Keratinocyte (primary cell): ENCODE measurements at regions not wholly inside any gene's neighbourhood (a gene's known extent, or its start where the extent isn't known, plus 50 kb on each side); places are given as distances from the start of the nearest gene placed in this dataset.

Experiments used
- DNase-seq: peaks from one replicate; pipeline ENCODE4 v3.0.0-alpha.2; 2011; ENCODE audit warnings: low read depth, missing footprints, low spot score
- FAIRE-seq: peaks from 2 replicates; lab custom pipeline; 2011; peaks lifted over from hg19 to GRCh38; lab: Jason Lieb, UNC
- H2AFZ ChIP-seq: 2 replicates; pipeline ENCODE4 v1.6.0; 2012; ENCODE audit warnings: low read length, control low read depth, inconsistent platforms; ENCODE audit not compliant: control insufficient read depth
- H3K27ac ChIP-seq: 2 replicates; pipeline ENCODE4 v1.5.1; 2011; ENCODE audit warnings: low read length; ENCODE audit not compliant: control insufficient read depth, insufficient read depth
- H3K27me3 ChIP-seq: 3 replicates; pipeline ENCODE4 v1.6.0; 2011; ENCODE audit warnings: low read length; ENCODE audit not compliant: control insufficient read depth, insufficient read depth; ENCODE audit errors: extremely low read depth
- H3K36me3 ChIP-seq, 2 experiments: 2 replicates in 1 of 2; 3 replicates in 1 of 2; pipeline ENCODE4 v1.5.1; 2011; ENCODE audit warnings: low read length in 2 of 2, mild to moderate bottlenecking in 1 of 2; ENCODE audit not compliant: control insufficient read depth in 2 of 2, insufficient read depth in 2 of 2; ENCODE audit errors: extremely low read depth in 1 of 2
- H3K4me1 ChIP-seq: 3 replicates; pipeline ENCODE4 v1.5.1; 2011; ENCODE audit warnings: low read length; ENCODE audit not compliant: control insufficient read depth, insufficient read depth; ENCODE audit errors: extremely low read depth
- H3K4me2 ChIP-seq: 3 replicates; pipeline ENCODE4 v1.6.0; 2011; ENCODE audit warnings: low read depth, low read length; ENCODE audit not compliant: control insufficient read depth, insufficient read depth; ENCODE audit errors: extremely low read depth
- H3K4me3 ChIP-seq, 3 experiments: fragments of 200-600 bp in 1 of 3; sonication (generic) in 1 of 3; 2 replicates in 2 of 3; 3 replicates in 1 of 3; pipeline ENCODE4 v1.5.1; 2011 to 2016; ENCODE audit warnings: low read length in 3 of 3, mild to moderate bottlenecking in 3 of 3, control low read depth in 2 of 3, inconsistent platforms in 1 of 3, low read depth in 1 of 3, mixed read lengths in 1 of 3, mixed run types in 1 of 3, moderate library complexity in 1 of 3; ENCODE audit not compliant: control insufficient read depth in 2 of 3, insufficient read depth in 2 of 3; ENCODE audit errors: extremely low read depth in 1 of 3
- H3K79me2 ChIP-seq: 2 replicates; pipeline ENCODE4 v1.6.0; 2012; ENCODE audit warnings: low read length; ENCODE audit not compliant: control insufficient read depth, insufficient read depth
- H3K9ac ChIP-seq: 3 replicates; pipeline ENCODE4 v1.6.0; 2011; ENCODE audit warnings: low read length; ENCODE audit not compliant: control insufficient read depth, insufficient read depth; ENCODE audit errors: extremely low read depth
- H3K9me1 ChIP-seq: 3 replicates; pipeline ENCODE4 v1.6.0; 2011; ENCODE audit warnings: low read length; ENCODE audit not compliant: control insufficient read depth, insufficient read depth; ENCODE audit errors: extremely low read depth
- H3K9me3 ChIP-seq: 2 replicates; pipeline ENCODE4 v1.5.1; 2012; ENCODE audit warnings: low read depth, low read length; ENCODE audit not compliant: control insufficient read depth
- H4K20me1 ChIP-seq: 3 replicates; pipeline ENCODE4 v1.6.0; 2011; ENCODE audit warnings: low read length; ENCODE audit not compliant: control insufficient read depth, insufficient read depth; ENCODE audit errors: extremely low read depth
- EZH2 ChIP-seq: IDR thresholded peaks from one replicate; pipeline ENCODE4 v1.6.1; 2012; ENCODE audit warnings: inconsistent platforms, mild to moderate bottlenecking, low read length, moderate library complexity
- dilution Hi-C: fragments of 300-500 bp; cut with MboI; formaldehyde crosslinking; loops from one replicate; pipeline ENCODE4 v1.7.0; 2020; ENCODE audit warnings: low sequenced_read_pairs; ENCODE audit not compliant: extremely low pct_ligation_motif_present
- TF ChIP-seq, protein P1 (sequence below), 3 experiments: IDR thresholded peaks in 1 of 3; conservative IDR thresholded peaks in 1 of 3; optimal IDR thresholded peaks in 1 of 3; 2 replicates in 2 of 3; 3 replicates in 1 of 3; pipeline versions ENCODE3 to v1.5.1; 2011; ENCODE audit warnings: low read length in 3 of 3, mild to moderate bottlenecking in 3 of 3, moderate library complexity in 2 of 3, control low read depth in 1 of 3, inconsistent platforms in 1 of 3; ENCODE audit not compliant: insufficient read depth in 2 of 3; ENCODE audit errors: extremely low read depth in 1 of 3

- dilution Hi-C loops, result no loop called here
- no peaks in the 10 kb centered on the region for H3K9me3 ChIP-seq
- DNase-seq, result no peak
- no peaks in the 10 kb centered on the region for H4K20me1 ChIP-seq
- H3K4me2 ChIP-seq, result no peak overlapping the region
- peak overlapping the region; percentile 33 for H3K27ac ChIP-seq
- H3K79me2 ChIP-seq, result no peaks in the 10 kb centered on the region
- no peak overlapping the region for H3K4me3 ChIP-seq
- H2AFZ ChIP-seq, result no peak overlapping the region
- TF ChIP-seq, protein P1, sequence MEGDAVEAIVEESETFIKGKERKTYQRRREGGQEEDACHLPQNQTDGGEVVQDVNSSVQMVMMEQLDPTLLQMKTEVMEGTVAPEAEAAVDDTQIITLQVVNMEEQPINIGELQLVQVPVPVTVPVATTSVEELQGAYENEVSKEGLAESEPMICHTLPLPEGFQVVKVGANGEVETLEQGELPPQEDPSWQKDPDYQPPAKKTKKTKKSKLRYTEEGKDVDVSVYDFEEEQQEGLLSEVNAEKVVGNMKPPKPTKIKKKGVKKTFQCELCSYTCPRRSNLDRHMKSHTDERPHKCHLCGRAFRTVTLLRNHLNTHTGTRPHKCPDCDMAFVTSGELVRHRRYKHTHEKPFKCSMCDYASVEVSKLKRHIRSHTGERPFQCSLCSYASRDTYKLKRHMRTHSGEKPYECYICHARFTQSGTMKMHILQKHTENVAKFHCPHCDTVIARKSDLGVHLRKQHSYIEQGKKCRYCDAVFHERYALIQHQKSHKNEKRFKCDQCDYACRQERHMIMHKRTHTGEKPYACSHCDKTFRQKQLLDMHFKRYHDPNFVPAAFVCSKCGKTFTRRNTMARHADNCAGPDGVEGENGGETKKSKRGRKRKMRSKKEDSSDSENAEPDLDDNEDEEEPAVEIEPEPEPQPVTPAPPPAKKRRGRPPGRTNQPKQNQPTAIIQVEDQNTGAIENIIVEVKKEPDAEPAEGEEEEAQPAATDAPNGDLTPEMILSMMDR (optimal IDR thresholded peaks at IDR 0.05 in 1 of 3, IDR thresholded peaks at IDR 0.05 in 1 of 3, conservative IDR thresholded peaks at IDR 0.05 in 1 of 3; ENCODE audit: extremely low read depth in 1 of 3, insufficient read depth in 2 of 3, low read length in 3 of 3), result no peak
- no peak for FAIRE-seq
- no peaks in the 10 kb centered on the region for H3K9me1 ChIP-seq
- no peaks in the 10 kb centered on the region for H3K27me3 ChIP-seq
- no peaks in the 10 kb centered on the region for H3K36me3 ChIP-seq
- H3K4me1 ChIP-seq, result peaks cover 42% of the 10 kb centered on the region
- no peak overlapping the region for H3K9ac ChIP-seq
Measured at GRCh38 chr21:38958323-38958705, 152.6 kb downstream of the ETS2 start.

DNA sequence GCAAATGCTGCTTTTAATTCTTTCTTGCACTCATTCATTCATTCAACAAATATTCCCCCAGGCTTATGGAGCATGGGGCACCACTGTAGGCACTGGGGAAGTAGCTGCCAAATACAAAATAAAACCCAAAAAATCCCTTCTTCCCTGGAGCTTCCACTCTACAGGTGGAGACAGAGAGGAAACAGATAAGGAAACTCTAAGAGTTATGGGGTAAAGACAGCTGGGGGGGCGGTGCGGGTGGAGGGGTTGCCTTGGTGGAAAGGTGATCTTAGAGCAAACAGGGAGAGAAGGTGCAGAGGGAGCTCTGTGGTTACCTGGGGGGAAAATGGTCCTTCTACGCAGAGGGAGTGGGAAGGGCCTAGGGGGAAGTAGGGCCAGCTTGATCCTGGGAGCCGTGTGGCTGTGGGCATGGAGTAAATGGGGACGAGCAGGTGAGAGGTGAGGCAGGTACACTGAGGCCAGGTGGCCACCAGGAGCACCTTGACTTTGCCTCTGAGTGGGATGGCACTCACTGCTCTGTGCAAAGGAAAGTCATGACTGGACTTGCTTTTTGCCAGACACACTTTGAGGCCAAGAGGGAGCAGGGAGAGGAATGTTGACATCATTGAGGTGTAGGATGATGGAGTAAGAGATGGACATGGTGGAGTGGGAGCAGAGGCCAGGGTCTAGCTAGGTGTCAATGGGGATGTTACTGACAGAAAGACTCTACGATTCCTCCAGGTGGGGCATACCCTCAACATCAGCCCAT, 152.0 kb downstream of the ETS2 start:
- Histone ChIP-seq H3K4me3 (no peak overlapping the region), H3K79me2 (no peaks in the 10 kb centered on the region), H3K27me3 (no peaks in the 10 kb centered on the region), H3K9ac (no peak overlapping the region), H3K4me1 (peaks cover 42% of the 10 kb centered on the region), H4K20me1 (no peaks in the 10 kb centered on the region), H3K9me1 (no peaks in the 10 kb centered on the region), H3K4me2 (peak overlapping the region; percentile 33), H3K9me3 (no peaks in the 10 kb centered on the region), H3K36me3 (no peaks in the 10 kb centered on the region), H2AFZ (no peak overlapping the region), H3K27ac (no peak overlapping the region)
- dilution Hi-C loops, result no loop called here
- TF ChIP-seq EZH2, result no peak
- TF ChIP-seq, protein P1 (optimal IDR thresholded peaks at IDR 0.05 in 1 of 3, IDR thresholded peaks at IDR 0.05 in 1 of 3, conservative IDR thresholded peaks at IDR 0.05 in 1 of 3; ENCODE audit: extremely low read depth in 1 of 3, insufficient read depth in 2 of 3, low read length in 3 of 3), result no peak
- FAIRE-seq, result peak; percentile 13
- DNase-seq, result no peak
